BE2C (cell line): ENCODE measurements at regions not wholly inside any gene's neighbourhood (a gene's known extent, or its start where the extent isn't known, plus 50 kb on each side); places are given as distances from the start of the nearest gene placed in this dataset.

Experiments used
- DNase-seq: peaks from one replicate; pipeline ENCODE4 v3.0.0-alpha.2; 2020
- H3K27me3 ChIP-seq: fragments of 250-450 bp; sonication (Bioruptor Pico); 2 replicates; pipeline ENCODE4 v1.5.1; 2020; ENCODE audit warnings: mild to moderate bottlenecking
- H3K36me3 ChIP-seq: fragments of 250-450 bp; sonication (Bioruptor Pico); 2 replicates; pipeline ENCODE4 v1.5.1; 2020; ENCODE audit warnings: mild to moderate bottlenecking
- H3K4me1 ChIP-seq: fragments of 250-450 bp; sonication (Bioruptor Pico); 2 replicates; pipeline ENCODE4 v1.5.1; 2020
- H3K4me3 ChIP-seq: 2 replicates; pipeline ENCODE4 v1.5.1; 2011; ENCODE audit warnings: low read depth, low read length
- H3K9me3 ChIP-seq: fragments of 250-450 bp; sonication (Bioruptor Pico); 2 replicates; pipeline ENCODE4 v1.5.1; 2020
- TF ChIP-seq, protein P1 (sequence below): IDR thresholded peaks from 2 replicates; pipeline ENCODE4 v1.5.1; 2012; ENCODE audit warnings: mild to moderate bottlenecking, low read depth, low read length

DNA sequence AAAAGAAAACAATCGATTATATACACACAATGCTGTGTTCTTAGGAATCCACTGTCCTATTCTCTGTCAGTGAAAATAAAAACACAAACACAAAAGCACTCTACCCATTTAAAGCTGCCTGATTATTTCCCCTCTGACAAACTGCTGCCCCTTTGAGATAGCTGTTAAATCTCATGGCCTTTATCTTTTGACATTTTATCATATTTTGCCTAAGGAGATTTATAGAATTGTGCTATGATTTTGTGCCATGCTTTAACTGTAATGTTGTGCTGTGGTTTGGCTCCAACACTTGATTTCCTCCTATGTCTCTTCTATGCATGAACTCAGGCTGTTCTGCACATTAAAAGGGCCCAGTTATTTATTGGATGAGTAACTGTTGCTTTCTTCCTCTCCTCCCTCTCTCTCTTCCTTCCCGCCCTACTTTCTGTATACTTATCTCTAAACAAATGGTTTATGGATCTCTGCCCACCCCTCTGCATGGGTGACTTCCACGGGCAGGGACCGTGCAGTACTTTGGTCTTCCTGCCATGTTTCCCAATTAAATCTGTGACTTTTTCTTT is 1096.6 kb downstream of the TSN start:
- Histone ChIP-seq H3K27me3 (no peaks in the 10 kb centered on the region), H3K36me3 (no peaks in the 10 kb centered on the region), H3K4me1 (no peaks in the 10 kb centered on the region), H3K9me3 (no peaks in the 10 kb centered on the region), H3K4me3 (no peak overlapping the region)
- DNase-seq: no peak
- TF ChIP-seq, protein P1, sequence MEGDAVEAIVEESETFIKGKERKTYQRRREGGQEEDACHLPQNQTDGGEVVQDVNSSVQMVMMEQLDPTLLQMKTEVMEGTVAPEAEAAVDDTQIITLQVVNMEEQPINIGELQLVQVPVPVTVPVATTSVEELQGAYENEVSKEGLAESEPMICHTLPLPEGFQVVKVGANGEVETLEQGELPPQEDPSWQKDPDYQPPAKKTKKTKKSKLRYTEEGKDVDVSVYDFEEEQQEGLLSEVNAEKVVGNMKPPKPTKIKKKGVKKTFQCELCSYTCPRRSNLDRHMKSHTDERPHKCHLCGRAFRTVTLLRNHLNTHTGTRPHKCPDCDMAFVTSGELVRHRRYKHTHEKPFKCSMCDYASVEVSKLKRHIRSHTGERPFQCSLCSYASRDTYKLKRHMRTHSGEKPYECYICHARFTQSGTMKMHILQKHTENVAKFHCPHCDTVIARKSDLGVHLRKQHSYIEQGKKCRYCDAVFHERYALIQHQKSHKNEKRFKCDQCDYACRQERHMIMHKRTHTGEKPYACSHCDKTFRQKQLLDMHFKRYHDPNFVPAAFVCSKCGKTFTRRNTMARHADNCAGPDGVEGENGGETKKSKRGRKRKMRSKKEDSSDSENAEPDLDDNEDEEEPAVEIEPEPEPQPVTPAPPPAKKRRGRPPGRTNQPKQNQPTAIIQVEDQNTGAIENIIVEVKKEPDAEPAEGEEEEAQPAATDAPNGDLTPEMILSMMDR: no peak

DNA sequence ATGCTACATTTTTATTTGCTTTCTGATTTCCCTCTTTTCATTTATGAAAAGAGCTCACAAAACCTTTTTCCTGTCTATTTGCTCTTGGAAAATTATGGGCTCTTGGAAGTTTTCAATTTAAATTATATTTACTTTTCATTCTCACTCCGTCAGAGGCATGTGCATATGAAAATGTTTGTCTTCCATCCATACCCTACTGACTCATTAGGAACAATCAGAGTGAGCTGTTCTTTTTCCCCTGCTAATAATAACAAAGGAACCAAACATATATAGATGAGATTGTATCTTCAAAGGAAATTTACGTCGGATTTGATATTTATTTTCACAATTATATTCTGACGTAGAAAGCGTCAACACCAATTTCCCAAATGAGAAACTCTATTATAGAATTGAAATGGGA is 1101.2 kb downstream of the TSN start:
- no peak for DNase-seq

DNA sequence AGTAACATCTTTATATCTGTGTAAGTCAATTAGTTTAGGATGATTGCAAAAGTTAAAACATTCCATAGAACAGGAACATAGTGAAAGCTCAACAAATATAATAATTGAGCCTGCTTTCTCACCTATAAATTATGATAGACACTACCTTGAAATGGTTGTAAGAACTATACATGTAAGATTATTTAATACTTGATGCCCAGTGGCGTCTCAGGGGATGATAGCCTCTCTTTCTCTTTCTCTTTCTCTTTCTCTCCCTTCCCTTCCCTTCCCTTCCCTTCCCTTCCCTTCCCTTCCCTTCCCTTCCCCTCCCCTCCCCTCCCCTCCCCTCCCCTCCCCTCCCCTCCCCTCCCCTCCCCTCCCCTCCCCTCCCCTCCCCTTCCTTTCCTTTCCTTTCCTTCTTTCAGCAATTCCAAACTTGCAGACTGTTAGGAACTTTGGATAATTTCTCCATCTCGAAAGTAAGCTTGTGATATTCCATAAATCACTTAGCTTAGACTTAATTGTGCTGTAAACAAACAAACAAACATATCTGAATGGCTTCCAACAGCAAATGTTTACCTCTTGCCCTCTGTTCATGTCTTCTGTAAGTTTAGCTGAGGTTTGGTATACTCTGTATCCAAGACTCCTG is 1102.7 kb downstream of the TSN start:
- no peak for DNase-seq
- no peaks in the 10 kb centered on the region for H3K36me3 ChIP-seq
- no peaks in the 10 kb centered on the region for H3K27me3 ChIP-seq
- no peak overlapping the region for H3K4me3 ChIP-seq
- TF ChIP-seq, protein P1: no peak
- H3K4me1 ChIP-seq: no peaks in the 10 kb centered on the region
- no peaks in the 10 kb centered on the region for H3K9me3 ChIP-seq

More for the DNA sequence above, 1101.2 kb downstream of the TSN start:
- TF ChIP-seq, protein P1: no peak
- Histone ChIP-seq H3K27me3 (no peaks in the 10 kb centered on the region), H3K36me3 (no peaks in the 10 kb centered on the region), H3K4me1 (no peaks in the 10 kb centered on the region), H3K9me3 (no peaks in the 10 kb centered on the region), H3K4me3 (no peak overlapping the region)

DNA sequence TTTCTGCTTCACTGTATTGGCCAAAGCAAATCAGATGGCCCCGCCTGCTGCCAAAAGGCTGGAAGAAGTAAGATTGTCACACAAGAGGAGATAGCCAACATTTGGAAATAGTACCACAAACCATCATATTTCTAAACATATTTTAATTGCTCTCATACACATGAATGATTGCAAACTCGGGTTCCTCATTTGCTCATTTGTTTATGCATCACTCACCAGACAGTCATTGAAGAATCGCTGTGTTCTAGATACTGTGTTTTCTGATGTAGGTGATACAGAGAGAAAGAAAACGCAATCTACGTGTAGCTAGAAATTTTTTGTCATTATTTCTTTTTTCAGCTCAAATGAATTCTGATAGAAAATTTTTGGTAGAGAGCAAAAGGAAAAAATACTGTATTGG is 1103.4 kb downstream of the TSN start:
- H3K4me1 ChIP-seq: no peaks in the 10 kb centered on the region

DNA sequence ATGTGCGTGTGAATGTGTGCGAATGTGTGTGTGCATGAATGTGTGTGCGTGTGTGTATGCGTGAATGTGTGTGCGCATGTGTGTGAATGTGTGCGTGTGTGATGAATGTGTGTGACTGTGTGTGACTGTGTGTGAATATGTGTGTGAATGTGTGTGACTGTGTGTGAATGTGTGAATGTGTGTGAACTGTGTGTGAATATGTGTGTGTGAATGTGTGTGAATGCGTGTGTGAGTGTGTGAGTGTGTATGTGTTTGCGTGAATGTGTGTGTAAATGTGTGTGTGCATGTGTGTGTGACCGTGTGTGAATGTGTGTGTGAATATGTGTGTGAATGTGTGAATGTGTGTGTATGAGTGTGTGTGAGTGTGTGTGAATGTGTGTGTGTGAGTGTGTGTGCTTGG is 1103.8 kb downstream of the TSN start:
- no peak for DNase-seq
- Histone ChIP-seq H3K9me3 (no peaks in the 10 kb centered on the region), H3K4me1 (no peaks in the 10 kb centered on the region), H3K36me3 (no peaks in the 10 kb centered on the region), H3K4me3 (no peak overlapping the region), H3K27me3 (no peaks in the 10 kb centered on the region)
- TF ChIP-seq, protein P1: no peak

More for the DNA sequence above, 1103.4 kb downstream of the TSN start:
- TF ChIP-seq, protein P1: no peak
- H3K27me3 ChIP-seq: no peaks in the 10 kb centered on the region
- no peaks in the 10 kb centered on the region for H3K36me3 ChIP-seq
- no peak for DNase-seq
- H3K4me3 ChIP-seq: no peak overlapping the region
- no peaks in the 10 kb centered on the region for H3K9me3 ChIP-seq

DNA sequence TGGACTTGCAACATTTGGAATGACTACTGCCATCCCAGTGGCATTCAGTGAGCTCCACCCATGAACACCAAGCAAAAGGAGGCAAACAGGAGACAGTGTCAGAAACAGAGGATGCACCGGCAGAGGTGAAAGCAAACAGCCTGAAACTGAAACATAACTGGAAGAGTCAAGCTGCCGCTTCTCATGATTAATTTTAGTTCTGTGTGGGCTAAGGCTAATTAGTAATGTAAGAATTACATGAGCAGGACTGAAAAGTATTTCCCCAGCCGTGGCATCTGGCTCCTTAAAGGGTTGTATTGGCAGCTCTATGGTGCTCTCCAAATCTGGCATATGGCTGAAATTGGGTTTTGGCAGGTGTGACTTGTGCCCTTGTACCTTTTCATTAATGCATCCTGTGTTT is 1108.1 kb downstream of the TSN start:
- TF ChIP-seq, protein P1: no peak
- no peaks in the 10 kb centered on the region for H3K9me3 ChIP-seq
- H3K27me3 ChIP-seq: no peaks in the 10 kb centered on the region
- no peaks in the 10 kb centered on the region for H3K4me1 ChIP-seq
- no peaks in the 10 kb centered on the region for H3K36me3 ChIP-seq
- DNase-seq: no peak
- H3K4me3 ChIP-seq: no peak overlapping the region
